GM23248 (cell line): ENCODE measurements at regions not wholly inside any gene's neighbourhood (a gene's known extent, or its start where the extent isn't known, plus 50 kb on each side); places are given as distances from the start of the nearest gene placed in this dataset.

ENCODE experiments used
- DNase-seq: peaks from one replicate; pipeline ENCODE4 v3.0.0-alpha.2; 2015
- H2AFZ ChIP-seq: fragments of 200-600 bp; sonication (generic); 2 replicates; pipeline ENCODE4 v1.6.1; 2016; ENCODE audit warnings: antibody characterized with exemption
- H3F3A ChIP-seq: fragments of 200-600 bp; sonication (generic); 2 replicates; pipeline ENCODE4 v1.6.1; 2016; ENCODE audit warnings: mild to moderate bottlenecking, antibody characterized with exemption, mixed run types; ENCODE audit not compliant: insufficient read depth
- H3K27ac ChIP-seq: fragments of 200-600 bp; sonication (generic); 2 replicates; pipeline ENCODE4 v1.5.1; 2016; ENCODE audit warnings: mild to moderate bottlenecking
- H3K27me3 ChIP-seq: fragments of 200-600 bp; sonication (generic); replicated peaks from 2 replicates; pipeline ENCODE4 v1.6.1; 2016; ENCODE audit warnings: mild to moderate bottlenecking; ENCODE audit not compliant: insufficient read depth
- H3K36me3 ChIP-seq: fragments of 200-600 bp; sonication (generic); 2 replicates; pipeline ENCODE4 v1.6.1; 2016; ENCODE audit warnings: low read depth, mild to moderate bottlenecking
- H3K4me1 ChIP-seq: fragments of 200-600 bp; sonication (generic); 2 replicates; pipeline ENCODE4 v1.6.1; 2016; ENCODE audit warnings: mild to moderate bottlenecking; ENCODE audit not compliant: insufficient read depth
- H3K4me2 ChIP-seq: fragments of 200-600 bp; sonication (generic); one replicate; pipeline ENCODE4 v1.6.1; 2016; ENCODE audit warnings: mild to moderate bottlenecking; ENCODE audit not compliant: unreplicated experiment
- H3K4me3 ChIP-seq: fragments of 200-600 bp; sonication (generic); 2 replicates; pipeline ENCODE4 v1.5.1; 2016; ENCODE audit warnings: mild to moderate bottlenecking
- H3K79me2 ChIP-seq: fragments of 200-600 bp; sonication (generic); 2 replicates; pipeline ENCODE4 v1.6.1; 2016; ENCODE audit warnings: mild to moderate bottlenecking; ENCODE audit not compliant: insufficient read depth
- H3K9ac ChIP-seq: fragments of 200-600 bp; sonication (generic); 2 replicates; pipeline ENCODE4 v1.6.1; 2016; ENCODE audit warnings: mild to moderate bottlenecking
- H3K9me2 ChIP-seq: fragments of 200-600 bp; sonication (generic); 2 replicates; pipeline ENCODE4 v1.6.1; 2016; ENCODE audit warnings: mixed run types, mild to moderate bottlenecking, moderate library complexity; ENCODE audit not compliant: insufficient read depth
- H3K9me3 ChIP-seq: fragments of 200-600 bp; sonication (generic); one replicate; pipeline ENCODE4 v1.6.1; 2017; ENCODE audit warnings: low read depth
- H4K20me1 ChIP-seq: fragments of 200-600 bp; sonication (generic); 2 replicates; pipeline ENCODE4 v1.6.0; 2016; ENCODE audit not compliant: insufficient read depth
- EZH2 ChIP-seq: fragments of 200-600 bp; sonication (generic); IDR thresholded peaks from 2 replicates; pipeline ENCODE4 v1.6.1; 2018; ENCODE audit warnings: antibody characterized with exemption, mild to moderate bottlenecking; ENCODE audit not compliant: insufficient read depth, poor library complexity, severe bottlenecking
- EZH2phosphoT487 ChIP-seq: fragments of 200-600 bp; sonication (generic); IDR thresholded peaks from 2 replicates; pipeline ENCODE4 v1.6.1; 2018; ENCODE audit warnings: antibody characterized with exemption, moderate library complexity, mild to moderate bottlenecking, low read depth; ENCODE audit not compliant: insufficient read depth
- whole genome bisulfite sequencing, 2 experiments: methylation state at CpG; one replicate each; pipeline ENCODE4 v1.1.6; 2015 to 2017; ENCODE audit warnings: low lambda C conversion rate in 2 of 2, low coverage in 1 of 2; ENCODE audit errors: missing lambda C conversion rate in 2 of 2; 5-methylcytosine and 5-hydroxymethylcytosine counted together
- in situ Hi-C: fragments of 300-500 bp; cut with MboI; formaldehyde crosslinking; loops from 2 replicates; pipeline ENCODE4 v1.15.0; 2020

DNA sequence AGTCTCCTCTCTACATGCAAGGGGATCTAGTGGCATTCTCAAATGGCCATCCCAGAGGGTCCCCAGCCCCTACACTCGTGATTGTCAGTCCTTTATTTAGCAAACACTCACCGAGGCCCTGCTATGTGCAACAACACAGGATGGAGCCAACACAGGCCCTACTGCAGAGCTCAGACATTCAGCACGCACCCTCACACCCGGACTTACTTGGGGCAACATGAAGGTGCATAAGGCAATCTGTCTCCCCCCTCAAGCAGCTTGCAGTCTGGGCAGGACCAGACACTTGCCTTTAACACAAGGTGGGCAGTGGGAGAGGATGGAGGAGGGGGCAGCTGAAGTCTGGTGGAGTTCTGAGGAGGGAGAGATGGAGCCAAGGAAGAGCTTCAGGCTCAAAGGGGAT lies 258.4 kb downstream of the XXYLT1 start:
- no peaks in the 10 kb centered on the region for H3K36me3 ChIP-seq
- H3K9me3 ChIP-seq: no peaks in the 10 kb centered on the region
- H3K9me2 ChIP-seq: no peaks in the 10 kb centered on the region
- H3K27ac ChIP-seq: no peak overlapping the region
- H3F3A ChIP-seq: no peaks in the 10 kb centered on the region
- no peaks in the 10 kb centered on the region for H3K79me2 ChIP-seq
- in situ Hi-C loops: no loop called here
- H3K4me3 ChIP-seq: no peak overlapping the region
- peaks cover 16% of the 10 kb centered on the region for H3K27me3 ChIP-seq
- 58 to 59% methylated on average over 4 of the region's 4 CpGs for WGBS, 2 experiments
- no peak for DNase-seq
- no peak overlapping the region for H3K4me2 ChIP-seq
- H4K20me1 ChIP-seq: no peaks in the 10 kb centered on the region
- no peaks in the 10 kb centered on the region for H3K4me1 ChIP-seq
- TF ChIP-seq EZH2phosphoT487 (no peak), EZH2 (no peak)
- H3K9ac ChIP-seq: no peak overlapping the region
- no peak overlapping the region for H2AFZ ChIP-seq

DNA sequence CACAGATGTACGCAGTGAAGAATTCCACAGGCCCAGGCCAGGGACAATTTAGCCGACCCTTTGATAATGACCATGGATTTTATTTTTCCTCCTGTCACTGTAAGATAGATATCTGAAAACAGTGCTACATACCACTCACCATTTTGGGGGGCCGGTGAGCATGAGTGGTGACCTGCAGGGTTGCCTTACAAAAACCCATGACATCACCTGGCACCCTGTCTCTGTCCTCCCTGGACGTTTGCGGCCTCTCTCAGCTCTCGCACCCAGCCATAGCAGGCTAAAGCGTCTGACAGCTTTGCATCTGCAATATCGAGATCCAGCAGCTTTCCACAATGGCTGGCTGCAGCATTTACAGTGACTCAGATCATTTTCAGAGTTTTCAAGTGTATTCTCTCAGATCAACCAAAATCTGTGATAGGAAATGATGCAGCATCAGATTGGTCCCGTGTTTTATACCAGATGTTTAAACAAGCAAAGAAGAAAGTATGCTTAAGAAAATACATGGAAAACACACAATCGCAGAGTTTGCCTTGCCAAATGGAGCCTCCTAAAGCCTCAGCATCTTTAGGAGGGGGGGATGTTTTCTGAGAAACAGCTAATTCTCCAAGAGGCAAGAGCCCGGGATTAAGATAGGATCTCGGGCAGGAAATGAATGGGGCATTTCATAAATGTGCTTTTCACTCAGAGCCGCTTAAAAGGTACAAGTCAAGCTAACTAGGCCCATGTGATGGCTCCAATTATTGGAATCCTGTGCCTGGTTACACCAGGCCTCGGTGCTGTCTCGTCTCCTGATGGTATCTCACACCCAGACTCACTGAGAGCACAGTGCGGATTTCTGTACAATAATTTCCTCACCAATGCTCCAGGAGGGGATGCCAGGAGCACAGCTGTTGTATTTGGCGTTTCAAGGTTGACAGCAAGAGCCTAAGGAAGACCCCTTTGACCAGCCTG lies 257.3 kb downstream of the XXYLT1 start:
- no peak overlapping the region for H3K27ac ChIP-seq

DNA sequence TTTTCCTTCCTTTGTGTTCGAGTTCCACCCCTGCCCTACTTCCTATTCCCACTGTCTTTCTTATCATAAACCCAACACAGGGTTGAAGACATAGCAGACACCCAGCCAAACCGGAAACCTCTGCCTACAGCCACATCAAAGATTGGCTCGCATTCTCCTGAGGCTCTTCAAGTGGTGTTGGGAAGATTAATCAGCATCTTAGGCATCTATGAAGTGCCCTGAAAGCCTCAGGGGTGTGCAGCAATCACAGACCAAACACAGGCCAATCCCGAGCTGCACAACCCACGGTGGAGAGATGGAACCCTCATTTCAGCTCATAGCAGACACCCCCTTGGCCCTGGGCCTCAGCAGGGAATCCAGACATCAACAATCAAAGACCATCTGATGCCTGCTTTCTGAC lies 255.9 kb downstream of the XXYLT1 start:
- DNase-seq: no peak
- no peaks in the 10 kb centered on the region for H4K20me1 ChIP-seq
- no peaks in the 10 kb centered on the region for H3K36me3 ChIP-seq
- H3K4me3 ChIP-seq: no peak overlapping the region
- peaks cover 36% of the 10 kb centered on the region for H3K27me3 ChIP-seq
- no peak for TF ChIP-seq EZH2
- no peak for TF ChIP-seq EZH2phosphoT487
- WGBS, 2 experiments: 31 to 34% methylated on average over 5 of the region's 5 CpGs
- no peaks in the 10 kb centered on the region for H3K4me1 ChIP-seq
- no peak overlapping the region for H3K27ac ChIP-seq
- no peak overlapping the region for H3K9ac ChIP-seq
- H3F3A ChIP-seq: no peaks in the 10 kb centered on the region
- no peak overlapping the region for H2AFZ ChIP-seq
- no peaks in the 10 kb centered on the region for H3K9me3 ChIP-seq
- in situ Hi-C loops: no loop called here
- no peak overlapping the region for H3K4me2 ChIP-seq
- H3K79me2 ChIP-seq: no peaks in the 10 kb centered on the region
- no peaks in the 10 kb centered on the region for H3K9me2 ChIP-seq

More for the DNA sequence above, 257.3 kb downstream of the XXYLT1 start:
- no peaks in the 10 kb centered on the region for H3K9me3 ChIP-seq
- TF ChIP-seq EZH2: no peak
- no peak for TF ChIP-seq EZH2phosphoT487
- WGBS, 2 experiments: 71% methylated on average over 17 of the region's 17 CpGs
- DNase-seq: no peak
- H3K36me3 ChIP-seq: no peaks in the 10 kb centered on the region
- H3K4me2 ChIP-seq: no peak overlapping the region
- H3K9ac ChIP-seq: no peak overlapping the region
- H3F3A ChIP-seq: no peaks in the 10 kb centered on the region
- H3K4me1 ChIP-seq: no peaks in the 10 kb centered on the region
- no peaks in the 10 kb centered on the region for H3K9me2 ChIP-seq
- H2AFZ ChIP-seq: no peak overlapping the region
- peaks cover 27% of the 10 kb centered on the region for H3K27me3 ChIP-seq
- no peak overlapping the region for H3K4me3 ChIP-seq
- no peaks in the 10 kb centered on the region for H4K20me1 ChIP-seq
- H3K79me2 ChIP-seq: no peaks in the 10 kb centered on the region
- in situ Hi-C loops: no loop called here

DNA sequence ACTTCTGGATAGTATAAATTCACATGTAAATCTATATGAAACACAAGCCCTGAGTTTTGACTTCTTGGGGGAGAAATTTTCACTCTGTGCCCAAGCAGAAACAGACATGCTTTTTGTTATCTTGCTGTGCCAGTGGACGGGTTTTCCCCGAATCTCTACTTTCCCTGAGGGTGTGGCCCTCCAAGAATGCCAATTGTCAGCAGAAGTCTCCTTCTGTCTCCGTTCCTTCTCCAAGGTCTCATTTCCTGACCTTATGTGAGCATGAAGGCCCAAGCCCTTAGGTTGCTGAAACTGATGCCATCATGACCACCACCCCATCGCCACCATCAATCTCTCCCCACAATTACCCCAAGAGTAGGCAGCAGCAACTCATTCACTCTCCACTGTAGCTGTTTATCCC lies 253.8 kb downstream of the XXYLT1 start:
- Histone ChIP-seq H3K9me3 (no peaks in the 10 kb centered on the region), H3K4me2 (no peak overlapping the region), H3K27ac (no peak overlapping the region), H3F3A (no peaks in the 10 kb centered on the region), H3K4me3 (no peak overlapping the region), H3K79me2 (no peaks in the 10 kb centered on the region), H3K36me3 (no peaks in the 10 kb centered on the region), H4K20me1 (no peaks in the 10 kb centered on the region), H3K9me2 (no peaks in the 10 kb centered on the region), H3K9ac (no peak overlapping the region), H2AFZ (no peak overlapping the region), H3K4me1 (no peaks in the 10 kb centered on the region), H3K27me3 (peaks cover 51% of the 10 kb centered on the region)
- DNase-seq: no peak
- 14 to 19% methylated on average over 4 of the region's 4 CpGs for WGBS, 2 experiments
- TF ChIP-seq EZH2phosphoT487 (no peak), EZH2 (no peak)
- in situ Hi-C loops: no loop called here
